ENCODE measurements at regions not wholly inside any gene's neighbourhood (a gene's known extent, or its start where the extent isn't known, plus 50 kb on each side); places are given as distances from the start of the nearest gene placed in this dataset.
"Not testable (repeated sequence)": the region's sequence is repeated elsewhere in the genome, so short reads cannot be mapped to it uniquely, and the experiment has no call there.

DNA sequence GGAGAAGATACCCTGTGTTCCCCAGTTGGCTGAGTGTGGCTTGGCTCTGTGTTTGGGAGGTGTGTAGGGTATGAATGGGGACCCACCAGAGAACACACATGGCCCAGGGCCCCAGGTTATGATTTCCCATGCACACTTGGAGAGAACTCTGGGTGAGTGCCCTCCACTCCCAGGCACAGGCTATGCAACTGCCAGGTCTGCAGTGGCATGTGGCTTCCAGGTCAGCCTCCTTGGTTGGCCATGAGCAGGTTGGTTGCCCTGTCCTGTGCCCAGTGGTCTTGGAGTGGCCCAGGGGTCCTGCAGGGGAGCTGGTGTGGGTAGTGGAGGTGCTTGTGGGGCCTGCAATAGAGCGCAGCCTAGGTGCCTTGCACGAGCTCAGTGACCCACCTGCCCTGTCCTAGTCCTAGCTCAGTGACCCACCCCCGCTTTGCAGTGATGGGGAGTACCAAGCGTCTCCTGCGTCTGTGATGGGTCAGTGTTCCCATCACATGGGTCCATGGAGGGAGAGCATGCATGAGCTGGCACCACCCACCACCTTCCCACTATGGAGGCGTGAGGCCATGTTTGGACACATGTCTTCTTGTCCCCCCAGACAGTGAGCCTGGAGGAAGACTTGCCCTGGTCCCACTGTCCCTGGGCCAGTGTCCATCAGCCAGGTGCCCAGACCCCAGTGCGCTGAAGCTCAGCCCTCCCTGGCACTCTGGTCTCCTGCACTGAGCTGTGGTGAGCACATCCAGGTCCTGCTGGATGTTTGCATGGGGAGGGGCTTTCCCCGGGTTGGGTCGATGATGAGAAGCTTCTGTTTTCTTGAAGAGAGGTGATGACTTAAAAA, 217.3 kb downstream of the SNRPN start:
- Mint-ChIP-seq H3K9me3 (peaks cover 33% of the 10 kb centered on the region), H3K36me3 (peaks cover 4% of the 10 kb centered on the region)

GRCh38 chr15:25172691-25173090, 217.9 kb downstream of the SNRPN start:
- no peaks in the 10 kb centered on the region for H3K4me1 Mint-ChIP-seq
- TF ChIP-seq, protein P1, sequence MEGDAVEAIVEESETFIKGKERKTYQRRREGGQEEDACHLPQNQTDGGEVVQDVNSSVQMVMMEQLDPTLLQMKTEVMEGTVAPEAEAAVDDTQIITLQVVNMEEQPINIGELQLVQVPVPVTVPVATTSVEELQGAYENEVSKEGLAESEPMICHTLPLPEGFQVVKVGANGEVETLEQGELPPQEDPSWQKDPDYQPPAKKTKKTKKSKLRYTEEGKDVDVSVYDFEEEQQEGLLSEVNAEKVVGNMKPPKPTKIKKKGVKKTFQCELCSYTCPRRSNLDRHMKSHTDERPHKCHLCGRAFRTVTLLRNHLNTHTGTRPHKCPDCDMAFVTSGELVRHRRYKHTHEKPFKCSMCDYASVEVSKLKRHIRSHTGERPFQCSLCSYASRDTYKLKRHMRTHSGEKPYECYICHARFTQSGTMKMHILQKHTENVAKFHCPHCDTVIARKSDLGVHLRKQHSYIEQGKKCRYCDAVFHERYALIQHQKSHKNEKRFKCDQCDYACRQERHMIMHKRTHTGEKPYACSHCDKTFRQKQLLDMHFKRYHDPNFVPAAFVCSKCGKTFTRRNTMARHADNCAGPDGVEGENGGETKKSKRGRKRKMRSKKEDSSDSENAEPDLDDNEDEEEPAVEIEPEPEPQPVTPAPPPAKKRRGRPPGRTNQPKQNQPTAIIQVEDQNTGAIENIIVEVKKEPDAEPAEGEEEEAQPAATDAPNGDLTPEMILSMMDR (IDR thresholded peaks at IDR 0.05; ENCODE audit: unreplicated experiment): no peak
- no peak overlapping the region for H3K4me3 Mint-ChIP-seq
- DNase-seq (ENCODE audit: low spot score in 2 of 2, unreplicated experiment in 2 of 2): peak in 1 of 2 experiments; percentile 12
- H3K27me3 Mint-ChIP-seq (ENCODE audit: low read depth): no peaks in the 10 kb centered on the region
- H3K9me3 Mint-ChIP-seq: peaks cover 33% of the 10 kb centered on the region
- peaks cover 4% of the 10 kb centered on the region for H3K36me3 Mint-ChIP-seq
- no peak overlapping the region for H3K27ac Mint-ChIP-seq

More for the DNA sequence above, 217.3 kb downstream of the SNRPN start:
- Mint-ChIP-seq H3K4me3 (no peak overlapping the region), H3K27me3 (ENCODE audit: low read depth) (no peaks in the 10 kb centered on the region), H3K4me1 (no peaks in the 10 kb centered on the region), H3K27ac (no peak overlapping the region)
- DNase-seq (ENCODE audit: low spot score in 2 of 2, unreplicated experiment in 2 of 2): peak in 1 of 2 experiments; percentile 29
- TF ChIP-seq, protein P1 (IDR thresholded peaks at IDR 0.05; ENCODE audit: unreplicated experiment): no peak

DNA sequence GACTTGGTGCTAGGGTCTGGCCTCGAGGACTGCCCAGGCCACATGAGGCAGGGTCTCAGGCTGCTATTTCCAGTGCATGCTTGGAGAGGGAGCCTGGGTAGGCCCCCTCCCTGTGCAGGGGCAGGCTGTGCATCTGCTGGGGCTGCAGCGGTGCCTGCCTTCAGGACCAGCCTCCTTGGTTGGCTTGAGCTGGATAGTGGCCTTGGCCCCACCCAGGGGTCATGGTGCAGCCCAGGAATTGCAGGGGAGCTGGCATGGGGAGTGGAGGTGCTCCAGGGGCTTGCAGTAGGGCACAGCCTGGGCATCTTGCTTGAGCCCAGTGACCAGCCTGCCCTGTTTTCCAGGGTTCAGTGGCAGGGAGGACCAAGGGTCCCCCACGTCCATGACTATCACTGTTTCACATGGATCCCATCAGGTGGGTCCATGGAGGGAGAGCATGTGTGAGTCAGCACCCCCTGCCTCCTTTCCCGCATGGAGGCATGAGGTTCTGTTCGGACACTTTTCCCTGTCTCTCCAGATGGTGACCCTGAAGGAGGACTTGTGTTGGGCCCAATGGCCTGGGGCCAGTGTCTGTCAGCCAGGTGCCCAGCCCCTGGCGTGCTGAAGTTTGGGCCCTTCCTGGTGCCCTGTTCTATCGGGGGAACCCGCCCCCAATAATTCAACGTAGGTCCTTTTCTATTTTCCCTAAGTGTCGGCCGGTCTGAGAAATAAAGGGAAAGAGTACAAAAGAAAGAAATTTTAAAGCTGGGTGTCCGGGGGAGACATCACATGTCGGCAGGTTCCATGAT, 218.6 kb downstream of the SNRPN start:
- H3K27me3 Mint-ChIP-seq (ENCODE audit: low read depth): no peaks in the 10 kb centered on the region
- peak in 1 of 2 experiments; percentile 7 for DNase-seq (ENCODE audit: low spot score in 2 of 2, unreplicated experiment in 2 of 2)
- no peak overlapping the region for H3K27ac Mint-ChIP-seq
- TF ChIP-seq, protein P1 (IDR thresholded peaks at IDR 0.05; ENCODE audit: unreplicated experiment): no peak
- H3K9me3 Mint-ChIP-seq: peaks cover 30% of the 10 kb centered on the region
- H3K4me1 Mint-ChIP-seq: no peaks in the 10 kb centered on the region
- peaks cover 4% of the 10 kb centered on the region for H3K36me3 Mint-ChIP-seq
- H3K4me3 Mint-ChIP-seq: no peak overlapping the region

- DNase-seq (ENCODE audit: low spot score in 2 of 2, unreplicated experiment in 2 of 2): peak in 1 of 2 experiments; percentile 19
- not testable (repeated sequence) for H3K4me3 Mint-ChIP-seq; H3K36me3 Mint-ChIP-seq; H3K27me3 Mint-ChIP-seq (ENCODE audit: low read depth); H3K4me1 Mint-ChIP-seq; H3K27ac Mint-ChIP-seq
- H3K9me3 Mint-ChIP-seq: peaks cover 32% of the 10 kb centered on the region
Measured at GRCh38 chr15:25174149-25174548, 219.4 kb downstream of the SNRPN start.

DNA sequence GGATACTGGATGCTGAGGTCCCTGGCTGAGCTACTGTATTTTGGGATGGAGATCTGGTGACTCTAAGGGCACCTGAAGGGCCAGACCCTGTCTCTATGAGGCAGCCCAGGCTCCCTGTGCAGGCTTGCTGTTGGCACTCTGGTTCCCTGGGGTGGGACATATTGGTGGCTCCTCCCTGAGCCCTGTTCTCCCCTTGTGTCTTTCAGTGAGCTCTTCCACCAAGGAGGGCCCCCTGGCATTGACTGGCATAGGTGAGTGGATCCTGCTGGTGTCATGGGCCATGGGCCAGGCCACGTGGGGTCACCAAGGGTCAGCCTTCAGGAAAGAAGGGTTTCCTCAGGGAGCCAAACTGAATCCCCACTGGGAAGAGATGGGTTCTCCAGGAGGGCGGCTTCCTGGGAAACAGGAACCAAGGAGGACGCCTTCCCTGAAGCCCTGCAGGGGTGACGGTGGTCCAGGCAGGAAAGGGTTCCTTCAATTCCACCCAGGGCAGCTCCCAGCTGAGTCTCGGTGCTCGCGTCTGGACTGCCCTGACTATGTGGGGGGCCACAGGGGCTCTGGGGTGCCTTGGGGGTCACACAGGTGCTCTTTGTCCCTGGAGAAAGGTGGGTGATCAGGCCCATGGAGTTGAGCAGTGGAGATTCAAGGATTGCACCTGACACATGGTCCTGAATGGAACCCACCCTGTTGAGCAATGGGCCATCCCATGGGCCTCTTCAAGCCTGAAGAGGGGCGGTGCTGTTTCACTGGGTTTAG, 220.4 kb downstream of the SNRPN start:
- TF ChIP-seq, protein P1 (IDR thresholded peaks at IDR 0.05; ENCODE audit: unreplicated experiment): no peak
- H3K4me3 Mint-ChIP-seq: no peak overlapping the region
- no peak overlapping the region for H3K27ac Mint-ChIP-seq
- H3K9me3 Mint-ChIP-seq: peaks cover 26% of the 10 kb centered on the region
- no peaks in the 10 kb centered on the region for H3K27me3 Mint-ChIP-seq (ENCODE audit: low read depth)
- peak; percentile 5 to 29 for DNase-seq (ENCODE audit: low spot score in 2 of 2, unreplicated experiment in 2 of 2)
- H3K4me1 Mint-ChIP-seq: no peaks in the 10 kb centered on the region
- H3K36me3 Mint-ChIP-seq: peaks cover 4% of the 10 kb centered on the region

Measured in mesothelial cell of epicardium (in vitro differentiated cells).